IMR-90 (cell line): ENCODE measurements at regions not wholly inside any gene's neighbourhood (a gene's known extent, or its start where the extent isn't known, plus 50 kb on each side); places are given as distances from the start of the nearest gene placed in this dataset.

ENCODE experiments used
- ATAC-seq: fragments of 200-7000 bp; cut with Tn5 transposase; 2 replicates; pipeline ENCODE4 v1.9.1; 2020; ENCODE audit warnings: low read depth, mild to moderate bottlenecking, moderate library complexity
- BruUV-seq: library from RNA; stranded (reverse); fragments of 400-500 nt; replicated peaks from 2 replicates; lab custom pipeline; 2021; lab: Mats Ljungman, UMichigan
- CTCF ChIA-PET: fragments of 300-600 bp; formaldehyde crosslinking; extraction: SDS; loops from one replicate; lab custom pipeline; 2021; ENCODE audit warnings: antibody characterized with exemption; lab: Yijun Ruan, JAX
- POLR2A ChIA-PET: fragments of 300-600 bp; sonication (Branson Sonifier 250); formaldehyde crosslinking; loops from one replicate; lab custom pipeline; 2022; ENCODE audit warnings: antibody characterized with exemption; ENCODE audit not compliant: unreplicated experiment; lab: Charles Lee
- DNase-seq: peaks from one replicate; pipeline ENCODE4 v3.0.0; 2013
- H2AFZ ChIP-seq: replicated peaks from 2 replicates; pipeline ENCODE3; 2013; ENCODE audit warnings: low read length, mild to moderate bottlenecking; ENCODE audit not compliant: poor library complexity
- H2AK5ac ChIP-seq: 2 replicates; pipeline ENCODE4 v1.6.1; 2013; ENCODE audit warnings: low read depth, low read length, inconsistent platforms
- H2AK9ac ChIP-seq: replicated peaks from 2 replicates; pipeline ENCODE3; 2013; ENCODE audit warnings: mild to moderate bottlenecking, low read depth, low read length, moderate library complexity; ENCODE audit not compliant: poor library complexity
- H2BK120ac ChIP-seq: 2 replicates; pipeline ENCODE4 v1.6.1; 2013; ENCODE audit warnings: low read depth, low read length, inconsistent platforms
- H2BK15ac ChIP-seq: 3 replicates; pipeline ENCODE4 v1.6.1; 2013; ENCODE audit warnings: low read depth, low read length, inconsistent platforms
- H2BK20ac ChIP-seq: 2 replicates; pipeline ENCODE4 v1.6.1; 2013; ENCODE audit warnings: low read depth, mild to moderate bottlenecking, inconsistent platforms, low read length, moderate library complexity
- H2BK5ac ChIP-seq: 2 replicates; pipeline ENCODE4 v1.6.1; 2013; ENCODE audit warnings: mild to moderate bottlenecking, low read depth, low read length, inconsistent platforms; ENCODE audit not compliant: poor library complexity, severe bottlenecking
- H3K14ac ChIP-seq: replicated peaks from 2 replicates; pipeline ENCODE4 v1.6.1; 2013; ENCODE audit warnings: low read depth, low read length, inconsistent platforms
- H3K18ac ChIP-seq: 2 replicates; pipeline ENCODE4 v1.6.1; 2013; ENCODE audit warnings: low read depth, low read length, control low read depth
- H3K23ac ChIP-seq: 2 replicates; pipeline ENCODE4 v1.6.1; 2013; ENCODE audit warnings: low read depth, low read length, inconsistent platforms
- H3K27ac ChIP-seq: 2 replicates; pipeline ENCODE4 v1.5.1; 2013; ENCODE audit warnings: mild to moderate bottlenecking, control low read depth, low read length; ENCODE audit not compliant: insufficient read depth
- H3K27me3 ChIP-seq: 2 replicates; pipeline ENCODE4 v1.6.1; 2013; ENCODE audit warnings: low read length; ENCODE audit not compliant: control insufficient read depth, insufficient read depth
- H3K36me3 ChIP-seq: 2 replicates; pipeline ENCODE4 v1.6.1; 2013; ENCODE audit warnings: low read length, mixed read lengths; ENCODE audit not compliant: control insufficient read depth, insufficient read depth
- H3K4ac ChIP-seq: 2 replicates; pipeline ENCODE4 v1.6.1; 2013; ENCODE audit warnings: low read depth, low read length, inconsistent platforms
- H3K4me1 ChIP-seq: 2 replicates; pipeline ENCODE4 v1.6.1; 2013; ENCODE audit warnings: low read length, mixed read lengths; ENCODE audit not compliant: control insufficient read depth, insufficient read depth
- H3K4me2 ChIP-seq: 2 replicates; pipeline ENCODE4 v1.6.1; 2013; ENCODE audit warnings: low read depth, mild to moderate bottlenecking, control low read depth, low read length, moderate library complexity
- H3K4me3 ChIP-seq: 2 replicates; pipeline ENCODE4 v1.5.1; 2013; ENCODE audit warnings: low read depth, mild to moderate bottlenecking, control low read depth, low read length, moderate library complexity; ENCODE audit not compliant: insufficient read depth
- H3K56ac ChIP-seq: 2 replicates; pipeline ENCODE4 v1.6.1; 2013; ENCODE audit warnings: low read length, inconsistent platforms; ENCODE audit not compliant: insufficient read depth; ENCODE audit errors: extremely low read depth
- H3K79me1 ChIP-seq, 2 experiments: 2 replicates each; pipeline ENCODE4 v1.6.1; 2013; ENCODE audit warnings: low read length in 2 of 2, inconsistent platforms in 1 of 2, low read depth in 1 of 2
- H3K9ac ChIP-seq: 2 replicates; pipeline ENCODE4 v1.6.1; 2013; ENCODE audit warnings: low read depth, low read length, control low read depth
- H3K9me1 ChIP-seq: 2 replicates; pipeline ENCODE4 v1.6.1; 2013; ENCODE audit warnings: low read length, inconsistent platforms; ENCODE audit not compliant: insufficient read depth
- H3K9me3 ChIP-seq: 2 replicates; pipeline ENCODE4 v1.6.1; 2013; ENCODE audit warnings: low read length; ENCODE audit not compliant: control insufficient read depth, insufficient read depth
- H4K20me1 ChIP-seq: 2 replicates; pipeline ENCODE4 v1.6.1; 2013; ENCODE audit warnings: low read length, inconsistent platforms; ENCODE audit not compliant: insufficient read depth
- H4K5ac ChIP-seq: 2 replicates; pipeline ENCODE4 v1.6.1; 2013; ENCODE audit warnings: mild to moderate bottlenecking, low read depth, low read length, control low read depth
- H4K8ac ChIP-seq, 2 experiments: 2 replicates each; pipeline ENCODE4 v1.6.1; 2013; ENCODE audit warnings: low read depth in 2 of 2, low read length in 2 of 2, control low read depth in 1 of 2, inconsistent platforms in 1 of 2
- H4K91ac ChIP-seq: 2 replicates; pipeline ENCODE4 v1.6.1; 2013; ENCODE audit warnings: low read depth, low read length, inconsistent platforms; ENCODE audit not compliant: insufficient read depth
- CEBPB ChIP-seq: IDR thresholded peaks from 2 replicates; pipeline ENCODE4 v1.6.1; 2012; ENCODE audit warnings: low read depth, low read length, improper control_type of control experiment
- CHD1 ChIP-seq: IDR thresholded peaks from 2 replicates; pipeline ENCODE4 v1.6.1; 2012; ENCODE audit warnings: low read depth, low read length, improper control_type of control experiment
- MXI1 ChIP-seq: IDR thresholded peaks from 2 replicates; pipeline ENCODE4 v1.6.1; 2012; ENCODE audit warnings: low read depth, mild to moderate bottlenecking, low read length, moderate library complexity, borderline replicate concordance
- POLR2A ChIP-seq: IDR thresholded peaks from 2 replicates; pipeline ENCODE4 v1.6.1; 2012; ENCODE audit warnings: mild to moderate bottlenecking, low read depth, low read length
- RCOR1 ChIP-seq: IDR thresholded peaks from 2 replicates; pipeline ENCODE4 v1.6.1; 2012; ENCODE audit warnings: mild to moderate bottlenecking, low read length, improper control_type of control experiment; ENCODE audit not compliant: insufficient replicate concordance
- WGBS, 2 experiments: methylation state at CpG; one replicate each; pipeline versions ENCODE4 v1.1.5 to v1.1.7; 2013; ENCODE audit warnings: missing lambda C conversion rate in 2 of 2; ENCODE audit not compliant: insufficient read length in 1 of 2; ENCODE audit errors: extremely low coverage in 2 of 2; 5-methylcytosine and 5-hydroxymethylcytosine counted together
- dilution Hi-C: fragments of 300-500 bp; cut with HindIII; formaldehyde crosslinking; loops from one replicate; pipeline ENCODE4 v1.14.3; 2018; ENCODE audit warnings: low sequenced_read_pairs; ENCODE audit not compliant: unreplicated experiment
- in situ Hi-C: fragments of 300-500 bp; cut with MboI; formaldehyde crosslinking; loops from 3 replicates; pipeline ENCODE4 v1.14.3; 2019; ENCODE audit warnings: low sequenced_read_pairs, inconsistent platforms, mixed read lengths
- intact Hi-C: fragments of 100-400 bp; cut with micrococcal nuclease; formaldehyde crosslinking; loops from 2 replicates; pipeline ENCODE4 v1.10.0; 2022
- TF ChIP-seq, protein P1 (sequence below): fragments of 150-350 bp; IDR thresholded peaks from 2 replicates; pipeline ENCODE4 v1.6.1; 2016; ENCODE audit warnings: low read depth, mild to moderate bottlenecking, low read length, moderate library complexity, borderline replicate concordance

DNA sequence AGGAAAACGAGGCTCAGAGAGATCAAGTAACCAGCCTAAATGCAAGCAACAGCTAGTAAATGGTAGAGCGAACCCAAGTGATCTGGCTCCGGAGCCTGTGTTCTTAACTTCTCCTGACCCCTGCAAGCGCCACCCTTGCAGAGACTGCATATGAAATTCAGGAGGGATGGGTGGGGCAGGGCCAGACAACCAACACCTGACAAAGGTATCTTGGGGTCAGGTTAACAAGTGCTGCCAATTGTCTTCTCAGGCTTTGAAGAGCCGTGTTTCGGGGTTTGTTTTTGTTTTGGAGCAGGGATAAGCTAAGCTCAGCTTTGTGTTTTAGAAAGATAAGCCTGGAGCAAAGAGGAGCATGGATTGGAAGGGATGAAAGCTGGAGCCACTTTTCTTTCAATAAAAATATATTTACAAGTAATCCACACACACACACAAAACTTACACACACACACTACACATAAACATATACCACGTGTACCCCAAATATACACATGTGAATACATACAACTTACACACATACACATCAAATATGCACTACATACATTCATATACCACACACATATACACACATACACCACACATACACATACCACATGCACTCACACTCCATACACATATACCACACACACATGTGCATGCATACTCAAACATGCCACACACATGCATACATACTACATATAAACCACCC, 722.0 kb downstream of the DIAPH3 start:
- dilution Hi-C loops, result no loop called here
- Histone ChIP-seq H3K79me1 (no peaks in the 10 kb centered on the region), H2AFZ (no peak overlapping the region), H3K9me3 (no peaks in the 10 kb centered on the region), H4K5ac (no peak overlapping the region), H3K27ac (no peak overlapping the region), H2BK20ac (no peak overlapping the region), H3K56ac (no peak overlapping the region), H2AK9ac (no peak overlapping the region), H3K4me2 (no peak overlapping the region), H3K14ac (no peak overlapping the region), H4K8ac (no peak overlapping the region), H3K27me3 (no peaks in the 10 kb centered on the region), H3K4me3 (no peak overlapping the region), H4K20me1 (no peaks in the 10 kb centered on the region), H3K4ac (no peak overlapping the region), H3K4me1 (no peaks in the 10 kb centered on the region), H2BK15ac (no peak overlapping the region), H2AK5ac (no peak overlapping the region), H3K9me1 (no peaks in the 10 kb centered on the region), H2BK5ac (no peak overlapping the region), H4K91ac (no peak overlapping the region), H2BK120ac (no peak overlapping the region), H3K23ac (no peak overlapping the region), H3K9ac (no peak overlapping the region), H3K36me3 (no peaks in the 10 kb centered on the region), H3K18ac (no peak overlapping the region)
- 57% methylated on average over 1 of the region's 7 CpGs; no CpG with 5 or more reads in 1 of the 2 experiments for WGBS, 2 experiments
- no peak for TF ChIP-seq RCOR1
- TF ChIP-seq CHD1, result no peak
- no peak for TF ChIP-seq CEBPB
- TF ChIP-seq, protein P1, sequence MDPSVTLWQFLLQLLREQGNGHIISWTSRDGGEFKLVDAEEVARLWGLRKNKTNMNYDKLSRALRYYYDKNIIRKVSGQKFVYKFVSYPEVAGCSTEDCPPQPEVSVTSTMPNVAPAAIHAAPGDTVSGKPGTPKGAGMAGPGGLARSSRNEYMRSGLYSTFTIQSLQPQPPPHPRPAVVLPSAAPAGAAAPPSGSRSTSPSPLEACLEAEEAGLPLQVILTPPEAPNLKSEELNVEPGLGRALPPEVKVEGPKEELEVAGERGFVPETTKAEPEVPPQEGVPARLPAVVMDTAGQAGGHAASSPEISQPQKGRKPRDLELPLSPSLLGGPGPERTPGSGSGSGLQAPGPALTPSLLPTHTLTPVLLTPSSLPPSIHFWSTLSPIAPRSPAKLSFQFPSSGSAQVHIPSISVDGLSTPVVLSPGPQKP, result no peak
- TF ChIP-seq POLR2A, result no peak
- no peak for TF ChIP-seq MXI1
- DNase-seq (no peak), ATAC-seq (no peak)
- intact Hi-C loops, result no loop called here
- in situ Hi-C loops, result loop anchor here (10.0 kb wide), 1 partner anchor 63 kb away; no protein-coding TSS in a partner anchor
- ChIA-PET POLR2A (no interaction called here), CTCF (no interaction called here)
- BruUV-seq, result no TSS peak
